A549 (cell line): ENCODE measurements at regions not wholly inside any gene's neighbourhood (a gene's known extent, or its start where the extent isn't known, plus 50 kb on each side); places are given as distances from the start of the nearest gene placed in this dataset.

Source experiments
- ATAC-seq, 2 experiments: fragments of 200-7000 bp in 1 of 2; fragments of >200 bp in 1 of 2; cut with Nextera tagmentation in 1 of 2; cut with Tn5 transposase in 1 of 2; 3 replicates each; pipeline versions ENCODE4 v1.8.0 to v1.9.1; 2018 to 2020; ENCODE audit warnings: mild to moderate bottlenecking in 1 of 2, moderate library complexity in 1 of 2
- CTCF ChIA-PET: fragments of 300-600 bp; sonication (Branson Sonifier 250); formaldehyde crosslinking; extraction: SDS; loops from one replicate; lab custom pipeline; 2021; ENCODE audit warnings: antibody characterized with exemption, inconsistent platforms; lab: Yijun Ruan, JAX
- POLR2A ChIA-PET: fragments of 350-600 bp; formaldehyde crosslinking; extraction: SDS; loops from one replicate; lab custom pipeline; 2021; ENCODE audit warnings: antibody characterized with exemption, inconsistent platforms; lab: Yijun Ruan, JAX
- DNase-seq, 2 experiments: peaks; one replicate each; pipeline versions ENCODE4 v3.0.0 to v3.0.0-alpha.2; 2011 to 2016; ENCODE audit warnings: low read depth in 1 of 2, low spot score in 1 of 2
- FAIRE-seq: peaks from 2 replicates; lab custom pipeline; 2011; peaks lifted over from hg19 to GRCh38; lab: Jason Lieb, UNC
- H3K27ac ChIP-seq, 2 experiments: fragments of >200 bp; sonication (Bioruptor Twin); formaldehyde crosslinking; 3 replicates each; pipeline ENCODE4 v1.5.1; 2016 to 2017
- H3K4me1 ChIP-seq: fragments of >200 bp; sonication (Bioruptor Twin); formaldehyde crosslinking; 3 replicates; pipeline ENCODE4 v1.6.1; 2016
- H3K4me2 ChIP-seq: fragments of >200 bp; sonication (Bioruptor Twin); formaldehyde crosslinking; 3 replicates; pipeline ENCODE4 v1.6.1; 2016
- H3K4me3 ChIP-seq: fragments of >200 bp; sonication (Bioruptor Twin); formaldehyde crosslinking; 3 replicates; pipeline ENCODE4 v1.5.1; 2016
- H3K9me3 ChIP-seq: fragments of >200 bp; sonication (Bioruptor Twin); formaldehyde crosslinking; 3 replicates; pipeline ENCODE4 v1.6.1; 2016
- BHLHE40 ChIP-seq: IDR thresholded peaks from 2 replicates; pipeline ENCODE4 v1.6.1; 2012; ENCODE audit warnings: low read depth, low read length, inconsistent platforms
- CBX8 ChIP-seq: fragments of 200-600 bp; sonication (generic); IDR thresholded peaks from 2 replicates; pipeline ENCODE4 v1.6.1; 2016
- CHD4 ChIP-seq: fragments of 200-600 bp; sonication (generic); IDR thresholded peaks from 2 replicates; pipeline ENCODE4 v1.6.1; 2016; ENCODE audit warnings: antibody characterized with exemption, mild to moderate bottlenecking, borderline replicate concordance
- ESRRA ChIP-seq: fragments of 150-350 bp; IDR thresholded peaks from 2 replicates; pipeline ENCODE4 v1.6.1; 2014; ENCODE audit warnings: mild to moderate bottlenecking, low read length, borderline replicate concordance
- FOSB ChIP-seq: fragments of 250-450 bp; sonication (Bioruptor Pico); IDR thresholded peaks from 2 replicates; pipeline ENCODE4 v1.5.0; 2020; ENCODE audit warnings: mild to moderate bottlenecking, moderate library complexity
- HDAC2 ChIP-seq: fragments of 200-600 bp; sonication (generic); IDR thresholded peaks from 2 replicates; pipeline ENCODE4 v1.6.1; 2016
- HES2 ChIP-seq: fragments of >200 bp; sonication (Bioruptor Twin); formaldehyde crosslinking; IDR thresholded peaks from 2 replicates; pipeline ENCODE4 v1.6.1; 2016
- HMGXB4 ChIP-seq: fragments of 250-450 bp; sonication (Bioruptor Pico); IDR thresholded peaks from 2 replicates; pipeline ENCODE4 v1.5.0; 2021; ENCODE audit warnings: mild to moderate bottlenecking, moderate library complexity, borderline replicate concordance
- HOXB13 ChIP-seq: fragments of 250-450 bp; sonication (Bioruptor Pico); IDR thresholded peaks from 2 replicates; pipeline ENCODE4 v1.5.0; 2020; ENCODE audit warnings: low read depth, mild to moderate bottlenecking, moderate library complexity
- JUN ChIP-seq, 2 experiments: fragments of >200 bp; sonication (Bioruptor Twin); formaldehyde crosslinking; IDR thresholded peaks; 2 replicates in 1 of 2; 3 replicates in 1 of 2; pipeline ENCODE4 v1.6.1; 2016 to 2017
- KDM5A ChIP-seq: fragments of 200-600 bp; sonication (generic); IDR thresholded peaks from 2 replicates; pipeline ENCODE4 v1.6.1; 2016; ENCODE audit warnings: antibody characterized with exemption, mild to moderate bottlenecking
- MAZ ChIP-seq: fragments of 150-350 bp; IDR thresholded peaks from 2 replicates; pipeline ENCODE4 v1.6.1; 2014; ENCODE audit warnings: antibody characterized with exemption, low read depth, low read length, borderline replicate concordance
- NR3C1 ChIP-seq: fragments of >200 bp; sonication (Bioruptor Twin); formaldehyde crosslinking; IDR thresholded peaks from 3 replicates; pipeline ENCODE4 v1.6.1; 2017
- PHF8 ChIP-seq: fragments of 200-600 bp; sonication (generic); IDR thresholded peaks from 2 replicates; pipeline ENCODE4 v1.6.1; 2016; ENCODE audit warnings: low read depth, mild to moderate bottlenecking, antibody characterized with exemption, moderate library complexity, borderline replicate concordance
- POLR2A ChIP-seq: IDR thresholded peaks from 2 replicates; pipeline ENCODE4 v1.6.1; 2012; ENCODE audit warnings: mild to moderate bottlenecking, low read length
- RAD21 ChIP-seq, 2 experiments: fragments of >200 bp in 1 of 2; sonication (Bioruptor Twin) in 1 of 2; formaldehyde crosslinking in 1 of 2; IDR thresholded peaks in 1 of 2; conservative IDR thresholded peaks in 1 of 2; 2 replicates in 1 of 2; 3 replicates in 1 of 2; pipeline ENCODE4 v1.6.1; 2012 to 2018; ENCODE audit warnings: inconsistent platforms in 1 of 2
- RARB ChIP-seq: fragments of 250-450 bp; sonication (Bioruptor Pico); IDR thresholded peaks from 2 replicates; pipeline ENCODE4 v1.8.0; 2021; ENCODE audit warnings: mild to moderate bottlenecking, moderate library complexity
- RCOR1 ChIP-seq: fragments of 150-350 bp; IDR thresholded peaks from 2 replicates; pipeline ENCODE4 v1.6.1; 2014; ENCODE audit warnings: antibody characterized with exemption, low read length, low read depth
- RFX5 ChIP-seq: fragments of 450-650 bp; IDR thresholded peaks from 2 replicates; pipeline ENCODE4 v1.7.1; 2014; ENCODE audit warnings: antibody characterized with exemption, mild to moderate bottlenecking, moderate library complexity
- TFCP2L1 ChIP-seq: fragments of 250-450 bp; sonication (Bioruptor Pico); IDR thresholded peaks from 2 replicates; pipeline ENCODE4 v1.5.0; 2021; ENCODE audit warnings: mild to moderate bottlenecking
- ZC3H11A ChIP-seq: fragments of 450-650 bp; IDR thresholded peaks from 2 replicates; pipeline ENCODE4 v1.6.1; 2014; ENCODE audit warnings: antibody characterized with exemption, mild to moderate bottlenecking
- ZFP36 ChIP-seq: fragments of 450-650 bp; IDR thresholded peaks from 2 replicates; pipeline ENCODE4 v1.6.1; 2014; ENCODE audit warnings: borderline replicate concordance; ENCODE audit not compliant: partially characterized antibody
- WGBS: methylation state at CpG from one replicate; pipeline ENCODE4 v1.1.6; 2017; ENCODE audit errors: missing lambda C conversion rate; 5-methylcytosine and 5-hydroxymethylcytosine counted together
- TF ChIP-seq, protein P1 (sequence below): fragments of >200 bp; sonication (Bioruptor Twin); formaldehyde crosslinking; IDR thresholded peaks from 3 replicates; pipeline ENCODE4 v1.5.1; 2016

DNA sequence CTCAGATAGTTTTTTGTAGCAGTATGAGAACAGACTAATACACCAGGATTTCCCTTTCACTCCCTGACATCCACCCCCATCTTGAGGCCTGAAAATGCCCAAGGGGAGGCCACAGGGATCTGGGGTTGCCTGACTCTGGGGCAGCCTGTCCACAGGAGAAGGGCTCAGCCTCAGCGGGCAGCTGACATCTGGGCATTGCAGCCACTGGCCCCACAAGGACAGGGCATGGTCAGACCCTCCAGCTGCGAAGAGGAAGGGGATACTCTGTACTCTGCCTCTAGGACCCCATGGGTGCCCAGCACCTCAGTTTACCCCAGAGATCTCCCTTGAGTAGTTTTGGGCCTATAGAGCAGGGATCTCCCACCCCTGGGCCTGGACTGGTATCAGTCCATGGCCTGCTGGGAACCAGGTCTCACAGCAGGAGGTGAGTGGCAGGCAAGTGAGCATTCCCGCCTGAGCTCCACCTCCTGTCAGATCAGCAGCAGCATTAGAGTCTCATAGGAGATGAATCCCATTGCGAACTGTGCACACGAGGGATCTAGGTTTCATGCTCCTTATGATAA, 138.9 kb downstream of the HMX1 start:
- Histone ChIP-seq H3K4me3 (no peak overlapping the region), H3K4me2 (no peak overlapping the region), H3K27ac (no peak overlapping the region), H3K9me3 (no peaks in the 10 kb centered on the region), H3K4me1 (no peaks in the 10 kb centered on the region)
- TF ChIP-seq HOXB13 (no peak), MAZ (no peak), HES2 (no peak), ESRRA (no peak), KDM5A (no peak), POLR2A (no peak), CBX8 (no peak), HMGXB4 (CRISPR knock-in tag) (no peak), CHD4 (no peak), PHF8 (no peak), RAD21 (conservative IDR thresholded peaks at IDR 0.05 in 1 of 2, IDR thresholded peaks at IDR 0.05 in 1 of 2) (no peak), TFCP2L1 (CRISPR knock-in tag) (no peak), FOSB (CRISPR knock-in tag) (no peak), RFX5 (no peak), RARB (CRISPR knock-in tag) (no peak), HDAC2 (no peak), NR3C1 (no peak)
- TF ChIP-seq, protein P1, sequence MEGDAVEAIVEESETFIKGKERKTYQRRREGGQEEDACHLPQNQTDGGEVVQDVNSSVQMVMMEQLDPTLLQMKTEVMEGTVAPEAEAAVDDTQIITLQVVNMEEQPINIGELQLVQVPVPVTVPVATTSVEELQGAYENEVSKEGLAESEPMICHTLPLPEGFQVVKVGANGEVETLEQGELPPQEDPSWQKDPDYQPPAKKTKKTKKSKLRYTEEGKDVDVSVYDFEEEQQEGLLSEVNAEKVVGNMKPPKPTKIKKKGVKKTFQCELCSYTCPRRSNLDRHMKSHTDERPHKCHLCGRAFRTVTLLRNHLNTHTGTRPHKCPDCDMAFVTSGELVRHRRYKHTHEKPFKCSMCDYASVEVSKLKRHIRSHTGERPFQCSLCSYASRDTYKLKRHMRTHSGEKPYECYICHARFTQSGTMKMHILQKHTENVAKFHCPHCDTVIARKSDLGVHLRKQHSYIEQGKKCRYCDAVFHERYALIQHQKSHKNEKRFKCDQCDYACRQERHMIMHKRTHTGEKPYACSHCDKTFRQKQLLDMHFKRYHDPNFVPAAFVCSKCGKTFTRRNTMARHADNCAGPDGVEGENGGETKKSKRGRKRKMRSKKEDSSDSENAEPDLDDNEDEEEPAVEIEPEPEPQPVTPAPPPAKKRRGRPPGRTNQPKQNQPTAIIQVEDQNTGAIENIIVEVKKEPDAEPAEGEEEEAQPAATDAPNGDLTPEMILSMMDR = no peak
- ATAC-seq (no peak), FAIRE-seq (no peak), DNase-seq (no peak)
- ChIA-PET POLR2A (no interaction called here), CTCF (interaction anchor here (1.6 kb wide), 1 partner anchor 184 kb away, joined by 4 read pairs; no protein-coding TSS in a partner anchor)
- WGBS = 33% methylated on average over 3 of the region's 5 CpGs

- no peak for DNase-seq
- CTCF ChIA-PET = interaction anchor here (1.6 kb wide), 1 partner anchor 185 kb away, joined by 4 read pairs; no protein-coding TSS in a partner anchor
- H3K27ac ChIP-seq = no peak overlapping the region
- WGBS = 11% methylated on average over 8 of the region's 10 CpGs
- POLR2A ChIA-PET = no interaction called here
- no peak for FAIRE-seq
- no peak overlapping the region for H3K4me2 ChIP-seq
- no peaks in the 10 kb centered on the region for H3K4me1 ChIP-seq
- no peaks in the 10 kb centered on the region for H3K9me3 ChIP-seq
- no peak for ATAC-seq
- no peak overlapping the region for H3K4me3 ChIP-seq
- no peak for TF ChIP-seq JUN (IDR thresholded peaks at IDR 0.05)
- no peak for TF ChIP-seq ZFP36
- no peak for TF ChIP-seq RCOR1
- TF ChIP-seq HOXB13 = no peak
- TF ChIP-seq, protein P1 = no peak
- TF ChIP-seq POLR2A = no peak
- TF ChIP-seq ZC3H11A = no peak
- no peak for TF ChIP-seq BHLHE40
These were observed 139.5 kb downstream of the CPZ start for GRCh38 chr4:8732092-8732491.
